ENCODE measurements at regions not wholly inside any gene's neighbourhood (a gene's known extent, or its start where the extent isn't known, plus 50 kb on each side); places are given as distances from the start of the nearest gene placed in this dataset.

- Histone ChIP-seq H3K4me3 (ENCODE audit: low read depth, low read length, poor library complexity, severe bottlenecking) (no peak overlapping the region), H3K4me2 (ENCODE audit: low read length) (no peak overlapping the region), H3K9me2 (ENCODE audit: low read depth, low read length) (no peaks in the 10 kb centered on the region), H3K4me1 (ENCODE audit: insufficient read depth, low read length, severe bottlenecking) (no peaks in the 10 kb centered on the region), H3K79me2 (ENCODE audit: insufficient read depth, low read length) (no peaks in the 10 kb centered on the region), H2AFZ (ENCODE audit: low read length) (no peak overlapping the region), H3K27ac (ENCODE audit: low read depth, low read length, poor library complexity, severe bottlenecking) (no peak overlapping the region), H3F3A (ENCODE audit: insufficient read depth, low read length) (no peaks in the 10 kb centered on the region), H4K20me1 (ENCODE audit: insufficient read depth, low read length) (no peaks in the 10 kb centered on the region), H3K36me3 (ENCODE audit: insufficient read depth, low read length) (no peaks in the 10 kb centered on the region), H3K9ac (ENCODE audit: low read length) (no peak overlapping the region), H3K9me3 (ENCODE audit: low read length) (no peaks in the 10 kb centered on the region), H3K27me3 (ENCODE audit: insufficient read depth, low read length) (no peaks in the 10 kb centered on the region)
- TF ChIP-seq EZH2 (IDR thresholded peaks at IDR 0.05; ENCODE audit: borderline replicate concordance, low read length) = no peak
- TF ChIP-seq CTCF (IDR thresholded peaks at IDR 0.05; ENCODE audit: low read length) = no peak
Observed at GRCh38 chr16:35184356-35184870, 1725.0 kb downstream of the TP53TG3F start.

- no peak overlapping the region for H3K4me2 ChIP-seq (ENCODE audit: low read length)
- H4K20me1 ChIP-seq (ENCODE audit: insufficient read depth, low read length) = no peaks in the 10 kb centered on the region
- no peaks in the 10 kb centered on the region for H3K9me3 ChIP-seq (ENCODE audit: low read length)
- no peaks in the 10 kb centered on the region for H3K36me3 ChIP-seq (ENCODE audit: insufficient read depth, low read length)
- H3F3A ChIP-seq (ENCODE audit: insufficient read depth, low read length) = no peaks in the 10 kb centered on the region
- no peaks in the 10 kb centered on the region for H3K9me2 ChIP-seq (ENCODE audit: low read depth, low read length)
- no peaks in the 10 kb centered on the region for H3K79me2 ChIP-seq (ENCODE audit: insufficient read depth, low read length)
- no peak overlapping the region for H3K27ac ChIP-seq (ENCODE audit: low read depth, low read length, poor library complexity, severe bottlenecking)
- no peak overlapping the region for H2AFZ ChIP-seq (ENCODE audit: low read length)
- no peak overlapping the region for H3K9ac ChIP-seq (ENCODE audit: low read length)
- TF ChIP-seq EZH2 (IDR thresholded peaks at IDR 0.05; ENCODE audit: borderline replicate concordance, low read length) = no peak
- no peak for TF ChIP-seq CTCF (IDR thresholded peaks at IDR 0.05; ENCODE audit: low read length)
- no peaks in the 10 kb centered on the region for H3K4me1 ChIP-seq (ENCODE audit: insufficient read depth, low read length, severe bottlenecking)
- H3K4me3 ChIP-seq (ENCODE audit: low read depth, low read length, poor library complexity, severe bottlenecking) = no peak overlapping the region
- no peaks in the 10 kb centered on the region for H3K27me3 ChIP-seq (ENCODE audit: insufficient read depth, low read length)
Observed at GRCh38 chr16:35185366-35186044, 1726.1 kb downstream of the TP53TG3F start.

GRCh38 chr16:35186045-35186759, 1726.8 kb downstream of the TP53TG3F start:
- no peaks in the 10 kb centered on the region for H3F3A ChIP-seq (ENCODE audit: insufficient read depth, low read length)
- H3K9ac ChIP-seq (ENCODE audit: low read length) = no peak overlapping the region
- no peaks in the 10 kb centered on the region for H3K9me2 ChIP-seq (ENCODE audit: low read depth, low read length)
- no peaks in the 10 kb centered on the region for H3K9me3 ChIP-seq (ENCODE audit: low read length)
- no peaks in the 10 kb centered on the region for H4K20me1 ChIP-seq (ENCODE audit: insufficient read depth, low read length)
- no peak overlapping the region for H2AFZ ChIP-seq (ENCODE audit: low read length)
- H3K4me2 ChIP-seq (ENCODE audit: low read length) = no peak overlapping the region
- H3K4me3 ChIP-seq (ENCODE audit: low read depth, low read length, poor library complexity, severe bottlenecking) = no peak overlapping the region
- H3K4me1 ChIP-seq (ENCODE audit: insufficient read depth, low read length, severe bottlenecking) = no peaks in the 10 kb centered on the region
- TF ChIP-seq CTCF (IDR thresholded peaks at IDR 0.05; ENCODE audit: low read length) = no peak
- TF ChIP-seq EZH2 (IDR thresholded peaks at IDR 0.05; ENCODE audit: borderline replicate concordance, low read length) = no peak
- H3K79me2 ChIP-seq (ENCODE audit: insufficient read depth, low read length) = no peaks in the 10 kb centered on the region
- no peaks in the 10 kb centered on the region for H3K36me3 ChIP-seq (ENCODE audit: insufficient read depth, low read length)
- no peak overlapping the region for H3K27ac ChIP-seq (ENCODE audit: low read depth, low read length, poor library complexity, severe bottlenecking)
- no peaks in the 10 kb centered on the region for H3K27me3 ChIP-seq (ENCODE audit: insufficient read depth, low read length)

Measured in OCI-LY1 (cell line).